Memory B cell (primary cell): ENCODE measurements at regions not wholly inside any gene's neighbourhood (a gene's known extent, or its start where the extent isn't known, plus 50 kb on each side); places are given as distances from the start of the nearest gene placed in this dataset.
"Not testable (repeated sequence)": the region's sequence is repeated elsewhere in the genome, so short reads cannot be mapped to it uniquely, and the experiment has no call there.

Experiments used
- ATAC-seq: fragments of 150-1000 bp; cut with Tn5 transposase; 2 replicates; pipeline ENCODE4 v1.10.0; 2021; ENCODE audit warnings: low read depth, mild to moderate bottlenecking, moderate library complexity
- DNase-seq, 2 donors: peaks; one replicate each; pipeline ENCODE4 v3.0.0; 2022; ENCODE audit warnings: low spot score in 2 of 2
- H3K27ac Mint-ChIP-seq: one replicate; pipeline ENCODE4 v1.8.0; 2022; ENCODE audit warnings: mild to moderate bottlenecking, moderate library complexity, mixed read lengths
- H3K27me3 Mint-ChIP-seq: one replicate; pipeline ENCODE4 v1.8.0; 2022; ENCODE audit warnings: mixed read lengths
- H3K36me3 Mint-ChIP-seq: one replicate; pipeline ENCODE4 v1.8.0; 2022; ENCODE audit warnings: mild to moderate bottlenecking, mixed read lengths
- H3K4me1 Mint-ChIP-seq: one replicate; pipeline ENCODE4 v1.8.0; 2022; ENCODE audit warnings: mixed read lengths
- H3K4me3 Mint-ChIP-seq: one replicate; pipeline ENCODE4 v1.8.0; 2022; ENCODE audit warnings: mild to moderate bottlenecking, moderate library complexity, mixed read lengths
- H3K9me3 Mint-ChIP-seq: one replicate; pipeline ENCODE4 v1.8.0; 2022; ENCODE audit warnings: mixed read lengths

DNA sequence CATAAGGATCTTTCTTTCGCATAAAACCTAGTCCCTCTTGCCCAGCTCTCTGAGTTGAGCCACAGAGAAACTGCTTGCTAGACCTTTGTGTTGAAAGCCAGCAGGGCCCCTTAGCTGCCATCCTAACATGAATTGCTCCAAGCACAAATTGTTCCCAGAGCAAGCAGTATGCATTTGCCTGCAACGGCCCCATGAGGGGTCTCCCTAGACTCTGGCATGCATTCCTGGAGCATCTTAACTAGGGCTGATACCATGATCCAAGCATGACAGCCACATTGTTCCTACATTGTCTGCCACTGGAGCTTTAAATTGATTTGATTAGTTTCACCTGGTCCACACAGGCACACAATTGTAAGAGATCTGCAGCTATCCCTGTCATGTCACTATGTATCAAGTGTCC is 428.1 kb downstream of the TAFA4 start:
- Mint-ChIP-seq H3K4me1 (no peaks in the 10 kb centered on the region), H3K9me3 (peaks cover 4% of the 10 kb centered on the region), H3K27me3 (no peaks in the 10 kb centered on the region), H3K36me3 (no peaks in the 10 kb centered on the region), H3K4me3 (no peak overlapping the region), H3K27ac (no peak overlapping the region)
- DNase-seq (no peak), ATAC-seq (no peak)

DNA sequence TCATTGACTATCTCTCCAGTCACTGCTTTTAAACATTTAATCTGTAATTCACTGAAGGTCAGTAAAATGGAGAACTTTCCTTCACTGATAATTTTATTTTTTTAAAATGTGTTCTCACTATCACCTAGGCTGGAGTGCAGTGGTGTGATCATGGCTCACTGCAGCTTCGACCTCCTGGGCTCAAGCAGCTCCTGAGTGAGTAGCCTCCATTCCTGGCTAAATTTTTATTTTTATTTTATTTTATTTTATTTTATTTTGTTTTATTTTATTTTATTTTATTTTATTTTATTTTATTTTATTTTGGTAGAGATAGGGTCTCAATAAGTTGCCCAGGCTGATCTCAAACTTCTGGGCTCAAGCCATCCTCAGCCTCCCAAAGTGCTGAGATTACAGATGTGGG is 446.5 kb downstream of the TAFA4 start:
- H3K27ac Mint-ChIP-seq, H3K36me3 Mint-ChIP-seq, DNase-seq, H3K27me3 Mint-ChIP-seq, H3K4me3 Mint-ChIP-seq, H3K4me1 Mint-ChIP-seq, H3K9me3 Mint-ChIP-seq, ATAC-seq: not testable (repeated sequence)

DNA sequence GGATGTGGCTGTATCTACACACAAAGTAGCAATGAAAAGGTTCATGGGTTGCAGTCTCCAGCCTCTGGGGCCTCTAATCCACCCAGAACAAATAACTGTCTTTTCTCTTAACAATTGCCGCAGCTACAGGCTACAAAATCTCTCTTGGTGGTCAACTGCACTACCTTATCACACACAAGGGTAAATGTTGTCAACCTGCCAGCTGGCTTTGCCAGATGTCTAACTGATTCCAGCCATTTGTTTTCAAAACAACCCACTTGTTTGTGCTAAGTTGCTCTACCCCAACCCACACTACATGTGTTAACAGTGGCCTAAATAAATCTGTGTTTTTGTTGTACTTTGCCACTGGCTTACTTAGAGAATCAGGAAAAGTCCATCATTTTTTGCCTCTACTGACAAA is 447.3 kb downstream of the TAFA4 start:
- no peaks in the 10 kb centered on the region for H3K36me3 Mint-ChIP-seq
- no peaks in the 10 kb centered on the region for H3K4me1 Mint-ChIP-seq
- H3K27me3 Mint-ChIP-seq = no peaks in the 10 kb centered on the region
- H3K27ac Mint-ChIP-seq = no peak overlapping the region
- ATAC-seq = no peak
- H3K4me3 Mint-ChIP-seq = no peak overlapping the region
- peaks cover 4% of the 10 kb centered on the region for H3K9me3 Mint-ChIP-seq
- DNase-seq = no peak

DNA sequence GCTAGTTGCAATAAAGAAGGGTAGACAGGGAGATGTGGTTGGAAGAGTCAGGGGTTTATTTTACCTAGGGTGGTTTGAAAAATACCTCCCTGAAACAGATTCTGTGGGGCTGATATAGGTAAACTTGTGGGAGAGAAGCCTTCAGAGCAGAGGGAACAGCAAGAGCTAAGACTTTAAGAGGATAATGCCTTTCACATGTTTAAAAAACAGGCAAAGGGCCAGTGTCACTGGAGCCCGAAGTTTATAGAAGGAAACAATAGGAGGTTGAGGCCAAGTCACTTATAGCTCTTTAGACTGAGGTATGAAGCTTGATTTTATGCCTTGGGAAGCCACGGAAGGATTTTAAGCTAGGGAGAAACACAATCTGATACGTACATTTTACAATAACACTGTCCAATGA is 448.7 kb downstream of the TAFA4 start:
- Mint-ChIP-seq H3K27ac (no peak overlapping the region), H3K36me3 (no peaks in the 10 kb centered on the region), H3K4me1 (no peaks in the 10 kb centered on the region), H3K9me3 (peaks cover 4% of the 10 kb centered on the region), H3K4me3 (no peak overlapping the region), H3K27me3 (no peaks in the 10 kb centered on the region)
- ATAC-seq = no peak
- no peak for DNase-seq

DNA sequence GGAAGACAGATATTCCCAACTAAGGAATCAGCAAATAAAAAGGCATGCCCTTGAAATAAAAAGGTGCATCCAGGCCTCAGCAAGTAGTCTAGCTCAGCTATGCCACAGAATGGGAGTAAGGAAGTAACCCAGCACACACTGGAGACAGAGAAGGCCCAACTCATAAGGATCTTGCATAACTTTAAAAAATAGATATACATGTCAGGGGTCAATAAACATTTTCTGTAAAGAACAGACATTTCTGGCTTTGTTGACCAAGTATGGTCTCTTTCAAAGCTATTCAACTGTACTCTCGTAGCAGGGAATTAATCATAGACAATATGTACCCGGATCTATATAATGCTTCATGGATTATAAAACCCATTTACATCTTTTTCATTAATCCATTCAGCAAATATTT is 449.3 kb downstream of the TAFA4 start:
- no peak for DNase-seq
- no peak for ATAC-seq
- H3K27ac Mint-ChIP-seq = no peak overlapping the region
- H3K9me3 Mint-ChIP-seq = peaks cover 4% of the 10 kb centered on the region
- no peaks in the 10 kb centered on the region for H3K36me3 Mint-ChIP-seq
- H3K4me3 Mint-ChIP-seq = no peak overlapping the region
- H3K4me1 Mint-ChIP-seq = no peaks in the 10 kb centered on the region
- no peaks in the 10 kb centered on the region for H3K27me3 Mint-ChIP-seq

DNA sequence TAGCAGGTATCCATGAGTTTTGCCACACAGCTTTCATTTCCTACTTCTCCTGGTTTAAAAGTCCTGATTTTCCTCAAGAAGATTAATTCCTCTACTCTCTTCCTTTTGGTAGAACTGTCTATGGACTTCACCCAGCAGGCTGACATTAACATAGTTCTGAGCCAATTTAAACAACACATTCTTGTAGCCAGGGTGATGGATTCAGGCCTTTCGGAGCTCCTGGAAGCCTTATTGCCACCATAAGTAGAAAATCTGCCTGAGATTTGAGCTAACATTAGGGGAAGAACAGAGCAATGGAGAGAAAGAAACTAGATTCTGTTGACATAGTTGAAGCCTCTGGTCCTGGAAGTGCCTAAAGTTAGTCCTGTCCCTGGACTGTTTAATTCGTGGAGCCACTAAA is 449.8 kb downstream of the TAFA4 start:
- Mint-ChIP-seq H3K27ac (no peak overlapping the region), H3K9me3 (peaks cover 4% of the 10 kb centered on the region), H3K27me3 (no peaks in the 10 kb centered on the region), H3K36me3 (no peaks in the 10 kb centered on the region), H3K4me1 (no peaks in the 10 kb centered on the region), H3K4me3 (no peak overlapping the region)
- no peak for DNase-seq
- no peak for ATAC-seq

DNA sequence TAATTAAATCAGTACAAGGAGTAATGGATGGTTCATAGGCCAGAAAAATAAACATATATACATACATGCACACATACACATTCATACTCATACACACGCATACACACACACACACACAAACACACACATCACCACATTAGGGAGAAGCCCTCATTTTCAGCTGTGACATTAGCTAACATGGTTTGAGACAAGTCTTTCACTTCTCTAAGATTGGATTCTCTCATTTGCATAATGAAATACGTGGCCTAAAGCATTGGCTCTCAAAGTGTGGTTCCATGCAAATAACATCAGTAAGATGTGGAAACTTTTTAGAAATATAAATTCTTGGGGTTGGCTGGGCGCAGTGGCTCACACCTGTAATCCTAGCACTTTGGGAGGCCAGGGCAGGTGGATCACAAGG is 452.6 kb downstream of the TAFA4 start:
- Mint-ChIP-seq H3K27ac (no peak overlapping the region), H3K4me1 (no peaks in the 10 kb centered on the region), H3K27me3 (no peaks in the 10 kb centered on the region), H3K4me3 (no peak overlapping the region), H3K9me3 (peaks cover 4% of the 10 kb centered on the region), H3K36me3 (no peaks in the 10 kb centered on the region)
- no peak for ATAC-seq
- DNase-seq = no peak

DNA sequence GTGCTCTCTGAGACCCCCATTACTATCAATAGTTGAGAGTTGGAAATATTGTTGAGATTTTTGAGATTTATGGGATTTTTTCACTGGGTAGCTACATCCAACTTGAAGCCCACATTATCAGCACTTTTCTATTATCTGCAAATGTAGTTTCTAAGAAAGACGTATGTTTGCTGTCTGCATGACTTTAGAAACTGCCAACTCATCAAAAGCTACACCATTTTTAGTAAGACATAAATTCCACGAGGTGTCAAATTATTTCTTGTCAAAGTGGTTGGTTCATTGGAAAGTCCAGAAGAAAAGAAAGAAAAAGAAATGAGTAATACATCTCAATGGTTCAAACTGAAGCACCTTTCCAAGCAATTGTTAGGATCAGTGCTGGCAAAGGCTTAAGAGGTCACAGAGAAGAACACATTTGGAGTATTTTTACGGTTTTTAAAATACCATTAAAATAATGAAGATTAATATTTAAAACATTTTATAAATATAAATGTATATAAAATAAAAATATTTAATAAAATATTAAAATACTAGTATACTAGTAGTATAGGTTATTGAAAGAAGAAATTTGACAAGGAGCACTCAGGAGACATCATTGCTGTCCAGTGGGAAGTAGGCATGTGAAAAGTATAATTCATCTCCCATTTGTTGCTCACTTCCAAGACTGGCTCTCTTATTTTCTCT is 463.5 kb downstream of the TAFA4 start:
- peaks cover 3% of the 10 kb centered on the region for H3K9me3 Mint-ChIP-seq
- no peak for DNase-seq
- no peak overlapping the region for H3K27ac Mint-ChIP-seq
- no peaks in the 10 kb centered on the region for H3K36me3 Mint-ChIP-seq
- H3K4me3 Mint-ChIP-seq = no peak overlapping the region
- H3K27me3 Mint-ChIP-seq = no peaks in the 10 kb centered on the region
- ATAC-seq = no peak
- H3K4me1 Mint-ChIP-seq = no peaks in the 10 kb centered on the region

DNA sequence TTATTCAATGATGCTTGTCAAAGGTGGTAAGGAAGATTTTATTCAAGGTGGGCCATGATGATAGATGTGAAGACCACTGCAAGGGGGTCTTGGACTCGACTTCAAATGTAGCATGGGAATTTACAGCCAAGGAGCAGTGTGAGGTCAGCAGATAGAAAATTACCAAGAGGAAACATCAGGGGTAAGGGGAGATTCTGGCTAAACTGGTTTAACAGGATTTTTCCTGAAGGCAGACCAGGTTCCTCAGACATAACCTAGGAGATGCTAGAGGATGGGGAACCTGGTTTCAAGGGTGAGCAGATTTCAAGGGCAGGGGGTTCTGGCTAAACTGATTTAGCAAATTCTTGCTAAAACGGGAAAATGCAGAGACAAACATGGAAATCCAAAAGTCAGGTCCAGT is 464.9 kb downstream of the TAFA4 start:
- Mint-ChIP-seq H3K27me3 (no peaks in the 10 kb centered on the region), H3K27ac (no peak overlapping the region), H3K4me3 (no peak overlapping the region), H3K4me1 (no peaks in the 10 kb centered on the region), H3K9me3 (peaks cover 3% of the 10 kb centered on the region), H3K36me3 (no peaks in the 10 kb centered on the region)
- DNase-seq (no peak), ATAC-seq (no peak)

DNA sequence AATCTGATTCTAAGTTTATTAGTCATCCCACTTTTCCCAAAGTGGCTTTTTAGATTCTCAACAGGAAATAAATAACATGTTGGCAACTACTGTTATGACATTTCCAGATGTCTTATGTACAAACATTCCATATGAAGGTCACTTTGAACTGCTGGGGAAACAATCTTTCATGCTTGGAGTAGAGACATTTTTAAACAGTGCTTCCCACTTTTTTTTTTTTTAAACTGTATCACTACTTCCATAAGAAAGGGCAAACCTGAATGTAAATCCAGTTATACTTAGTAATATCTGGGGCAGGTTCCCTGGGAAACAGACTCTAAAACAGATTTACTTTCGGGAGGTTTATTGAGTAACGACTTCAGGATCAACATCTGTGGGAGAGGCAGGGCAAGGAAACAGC is 473.8 kb downstream of the TAFA4 start:
- Mint-ChIP-seq H3K27ac (no peak overlapping the region), H3K9me3 (peaks cover 5% of the 10 kb centered on the region), H3K4me1 (no peaks in the 10 kb centered on the region), H3K36me3 (no peaks in the 10 kb centered on the region), H3K4me3 (no peak overlapping the region), H3K27me3 (no peaks in the 10 kb centered on the region)
- ATAC-seq (no peak), DNase-seq (no peak)

DNA sequence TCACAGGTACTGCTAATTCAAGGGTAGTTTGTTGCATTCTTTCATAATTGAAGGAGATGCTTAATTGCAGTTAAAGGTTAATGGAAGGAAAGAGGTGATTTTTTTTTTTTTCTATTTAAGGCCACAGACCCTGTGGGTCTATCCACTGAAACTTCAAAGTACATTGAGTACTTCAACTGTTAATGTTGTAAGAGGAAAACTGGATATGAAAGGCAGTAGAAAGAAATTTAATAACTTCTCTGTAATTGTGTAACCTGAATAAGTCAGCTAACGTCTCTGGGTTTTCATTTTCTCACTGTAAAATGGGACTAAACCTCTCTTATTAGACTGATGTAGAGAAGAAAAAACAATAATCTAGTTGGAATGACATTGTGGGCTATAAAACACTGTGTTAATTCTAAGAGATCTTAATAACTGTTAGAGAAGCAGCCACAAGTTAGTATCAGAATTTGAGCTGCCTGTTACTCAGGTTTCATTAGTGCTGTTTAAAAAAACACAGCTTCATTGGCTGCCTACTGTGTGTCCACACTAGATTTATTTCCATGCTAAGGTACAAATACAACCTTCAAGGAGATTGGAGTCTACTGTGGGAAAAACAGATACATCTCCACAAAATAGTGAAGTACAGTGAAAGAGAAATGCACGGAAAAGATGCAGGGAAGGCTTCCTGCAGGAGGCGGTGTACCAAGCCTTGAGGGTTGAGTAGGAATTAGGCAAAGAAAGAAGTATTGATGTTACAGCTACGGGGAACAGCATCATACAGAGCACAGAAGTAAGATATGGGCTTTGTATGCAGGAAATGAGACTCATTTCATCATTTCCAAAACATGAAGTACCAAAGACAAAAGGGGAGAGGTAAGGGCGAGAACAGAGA is 483.6 kb downstream of the TAFA4 start:
- H3K27ac Mint-ChIP-seq = no peak overlapping the region
- no peak overlapping the region for H3K4me3 Mint-ChIP-seq
- no peaks in the 10 kb centered on the region for H3K27me3 Mint-ChIP-seq
- H3K9me3 Mint-ChIP-seq = peaks cover 11% of the 10 kb centered on the region
- H3K4me1 Mint-ChIP-seq = no peaks in the 10 kb centered on the region
- no peak for DNase-seq
- no peak for ATAC-seq
- H3K36me3 Mint-ChIP-seq = no peaks in the 10 kb centered on the region

DNA sequence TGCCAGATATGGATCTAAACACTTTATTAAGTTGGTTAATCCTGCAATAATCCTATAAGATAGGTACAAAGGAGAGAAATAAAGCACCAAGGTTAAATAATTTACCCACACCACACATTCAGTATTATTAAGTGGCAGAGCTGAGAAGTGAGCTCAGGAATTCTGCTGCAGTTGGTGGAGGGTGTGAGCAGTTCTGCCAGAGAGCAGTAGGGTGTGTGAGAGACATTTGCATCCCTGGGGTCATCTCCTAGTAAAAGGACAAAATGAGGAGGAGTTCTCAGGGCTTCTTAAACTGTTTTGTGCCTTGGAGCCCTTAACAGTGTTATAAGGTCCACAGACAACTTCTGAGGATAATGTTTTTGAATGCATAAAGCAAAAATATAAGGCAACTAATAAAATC is 484.5 kb downstream of the TAFA4 start:
- Mint-ChIP-seq H3K4me3 (no peak overlapping the region), H3K27me3 (no peaks in the 10 kb centered on the region), H3K36me3 (no peaks in the 10 kb centered on the region)

DNA sequence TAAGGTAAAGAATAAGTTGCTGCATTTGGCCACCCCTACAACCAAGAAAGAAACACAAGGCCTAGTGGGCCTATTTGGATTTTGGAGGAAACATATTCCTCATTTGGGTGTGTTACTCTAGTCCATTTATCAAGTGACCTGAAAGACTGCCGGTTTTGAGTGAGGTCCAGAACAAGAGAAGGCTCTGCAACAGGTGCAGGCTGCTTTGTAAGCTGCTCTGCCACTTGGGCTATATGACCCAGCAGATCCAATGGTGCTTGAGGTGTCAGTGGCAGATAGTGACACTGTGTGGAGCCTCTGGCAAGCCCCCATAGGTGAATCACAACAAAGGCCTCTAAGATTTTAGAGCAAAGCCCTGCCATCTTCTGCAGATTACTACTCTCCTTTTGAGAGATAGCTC is 491.3 kb downstream of the TAFA4 start:
- Mint-ChIP-seq H3K4me3 (no peak overlapping the region), H3K27me3 (no peaks in the 10 kb centered on the region), H3K9me3 (peaks cover 3% of the 10 kb centered on the region), H3K36me3 (no peaks in the 10 kb centered on the region), H3K27ac (no peak overlapping the region), H3K4me1 (no peaks in the 10 kb centered on the region)
- no peak for DNase-seq
- ATAC-seq = no peak

More for the DNA sequence above, 484.5 kb downstream of the TAFA4 start:
- DNase-seq (no peak), ATAC-seq (no peak)
- Mint-ChIP-seq H3K9me3 (peaks cover 11% of the 10 kb centered on the region), H3K27ac (no peak overlapping the region), H3K4me1 (no peaks in the 10 kb centered on the region)

DNA sequence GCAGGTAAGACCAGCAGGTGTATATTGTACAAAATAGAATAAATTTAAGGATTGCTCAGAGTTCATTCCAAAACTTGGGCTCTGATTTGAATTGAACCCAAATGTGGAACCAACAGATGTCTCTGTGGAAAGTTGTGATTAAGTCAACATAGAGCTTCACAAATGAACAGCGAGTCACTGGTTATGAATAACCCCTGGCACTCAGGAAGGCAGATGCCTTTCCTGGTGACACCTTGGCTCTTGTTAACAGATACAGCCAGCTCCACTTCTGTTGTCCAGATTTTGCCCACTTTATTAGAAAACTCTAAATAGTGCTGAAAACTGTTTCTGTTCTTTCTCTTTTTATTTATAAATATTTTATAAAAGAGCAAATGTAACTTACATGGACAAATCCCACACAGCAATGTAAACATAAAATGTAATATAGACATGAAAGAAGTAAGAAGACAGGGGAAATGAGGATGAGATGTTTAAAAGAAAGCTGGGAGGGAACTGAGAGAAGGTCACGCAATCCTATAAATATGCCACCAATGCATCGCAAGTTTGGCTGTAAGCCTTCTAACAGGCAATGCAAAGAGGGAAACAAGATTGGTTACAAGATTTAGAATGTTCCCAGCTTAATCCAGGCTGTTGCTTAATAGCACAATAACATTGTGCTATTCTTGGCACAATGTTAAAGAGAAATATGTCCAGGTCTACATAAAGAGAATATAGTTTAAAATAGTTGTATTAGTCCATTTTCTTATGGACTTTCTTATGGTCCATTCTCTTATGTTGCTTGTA is 495.5 kb downstream of the TAFA4 start:
- DNase-seq = no peak
- H3K27me3 Mint-ChIP-seq = no peaks in the 10 kb centered on the region
- H3K4me3 Mint-ChIP-seq = no peak overlapping the region
- ATAC-seq = no peak
- peaks cover 7% of the 10 kb centered on the region for H3K9me3 Mint-ChIP-seq
- no peaks in the 10 kb centered on the region for H3K4me1 Mint-ChIP-seq
- H3K36me3 Mint-ChIP-seq = no peaks in the 10 kb centered on the region
- no peak overlapping the region for H3K27ac Mint-ChIP-seq
